ENCODE measurements at regions not wholly inside any gene's neighbourhood (a gene's known extent, or its start where the extent isn't known, plus 50 kb on each side); places are given as distances from the start of the nearest gene placed in this dataset.
"Not testable (repeated sequence)": the region's sequence is repeated elsewhere in the genome, so short reads cannot be mapped to it uniquely, and the experiment has no call there.

- DNase-seq, result no peak
Observed at GRCh38 chr11:97048481-97048880, 658.7 kb downstream of the JRKL start.

- no peak for DNase-seq
Observed at GRCh38 chr11:97060184-97060583, 670.4 kb downstream of the JRKL start.

- no peak for DNase-seq
Observed at GRCh38 chr11:97069160-97069559, 679.3 kb downstream of the JRKL start.

GRCh38 chr11:97072420-97072819, 682.6 kb downstream of the JRKL start:
- DNase-seq, result no peak

GRCh38 chr11:97076666-97077065, 686.9 kb downstream of the JRKL start:
- not testable (repeated sequence) for DNase-seq

GRCh38 chr11:97078443-97078842, 688.6 kb downstream of the JRKL start:
- no peak for DNase-seq

GRCh38 chr11:97079244-97079643, 689.4 kb downstream of the JRKL start:
- DNase-seq, result no peak

GRCh38 chr11:97087419-97087818, 697.6 kb downstream of the JRKL start:
- no peak for DNase-seq

GRCh38 chr11:97092823-97093222, 703.0 kb downstream of the JRKL start:
- DNase-seq, result no peak

- DNase-seq, result not testable (repeated sequence)
Observed at GRCh38 chr11:97102180-97102579, 712.4 kb downstream of the JRKL start.

- DNase-seq, result no peak
Observed at GRCh38 chr11:97107604-97108003, 717.8 kb downstream of the JRKL start.

- DNase-seq, result no peak
Observed at GRCh38 chr11:97109078-97109477, 719.3 kb downstream of the JRKL start.

- no peak for DNase-seq
Observed at GRCh38 chr11:97110376-97110775, 720.6 kb downstream of the JRKL start.

- DNase-seq, result no peak
Observed at GRCh38 chr11:97111559-97111958, 721.7 kb downstream of the JRKL start.

GRCh38 chr11:97118614-97119200, 728.9 kb downstream of the JRKL start:
- DNase-seq, result no peak

- no peak for DNase-seq
Observed at GRCh38 chr11:97123237-97123636, 733.4 kb downstream of the JRKL start.

- no peak for DNase-seq
Observed at GRCh38 chr11:97136067-97136466, 746.3 kb downstream of the JRKL start.

- no peak for DNase-seq
Observed at GRCh38 chr11:97140885-97141494, 751.2 kb downstream of the JRKL start.

GRCh38 chr11:97143463-97143862, 753.6 kb downstream of the JRKL start:
- no peak for DNase-seq

- DNase-seq, result no peak
Observed at GRCh38 chr11:97149741-97150140, 759.9 kb downstream of the JRKL start.

GRCh38 chr11:97157221-97157740, 767.5 kb downstream of the JRKL start:
- DNase-seq, result no peak

GRCh38 chr11:97158243-97158642, 768.4 kb downstream of the JRKL start:
- no peak for DNase-seq

GRCh38 chr11:97163631-97164191, 773.9 kb downstream of the JRKL start:
- no peak for DNase-seq

Data from midbrain (tissue), 1 donor.